SK-N-SH (cell line): ENCODE measurements at regions not wholly inside any gene's neighbourhood (a gene's known extent, or its start where the extent isn't known, plus 50 kb on each side); places are given as distances from the start of the nearest gene placed in this dataset.

Experiments used
- CTCF ChIA-PET: fragments of 300-600, 350-600 bp; formaldehyde crosslinking; extraction: SDS; loops from one replicate; lab custom pipeline; 2021; lab: Yijun Ruan, JAX
- POLR2A ChIA-PET: fragments of 350-600 bp; sonication (Branson Sonifier 250); formaldehyde crosslinking; extraction: SDS; loops from one replicate; lab custom pipeline; 2020; ENCODE audit warnings: antibody characterized with exemption, inconsistent platforms; lab: Yijun Ruan, JAX
- DNase-seq: peaks from one replicate; pipeline ENCODE4 v3.0.0; 2012
- H2AFZ ChIP-seq: fragments of 200-600 bp; sonication (generic); 2 replicates; pipeline ENCODE4 v1.8.1; 2016; ENCODE audit warnings: antibody characterized with exemption, mild to moderate bottlenecking, low read depth
- H3F3A ChIP-seq: fragments of 200-600 bp; sonication (generic); replicated peaks from 2 replicates; pipeline ENCODE3; 2016; ENCODE audit warnings: antibody characterized with exemption, mild to moderate bottlenecking; ENCODE audit not compliant: insufficient read depth
- H3K27ac ChIP-seq, 2 experiments: fragments of 200-500 bp in 1 of 2; fragments of 200-600 bp in 1 of 2; sonication (Bioruptor generic) in 1 of 2; sonication (generic), shearing (Covaris generic) in 1 of 2; 2 replicates each; pipeline versions ENCODE4 v1.5.1 to v1.6.1; 2014 to 2016; ENCODE audit warnings: low read depth in 2 of 2, inconsistent platforms in 1 of 2, low read length in 1 of 2, mild to moderate bottlenecking in 1 of 2, mixed read lengths in 1 of 2
- H3K27me3 ChIP-seq: fragments of 200-600 bp; sonication (generic), shearing (Covaris generic); 2 replicates; pipeline ENCODE4 v1.6.1; 2016; ENCODE audit warnings: mixed run types; ENCODE audit not compliant: insufficient read depth
- H3K36me3 ChIP-seq, 2 experiments: fragments of 200-500 bp in 1 of 2; fragments of 200-600 bp in 1 of 2; sonication (Bioruptor generic) in 1 of 2; sonication (generic) in 1 of 2; replicated peaks in 1 of 2; 2 replicates each; pipeline versions ENCODE3 to v1.5.1; 2014 to 2016; ENCODE audit warnings: low read length in 1 of 2, mild to moderate bottlenecking in 1 of 2; ENCODE audit not compliant: insufficient read depth in 2 of 2, control insufficient read depth in 1 of 2
- H3K4me1 ChIP-seq, 2 experiments: fragments of 200-500 bp in 1 of 2; fragments of 200-600 bp in 1 of 2; sonication (Bioruptor generic) in 1 of 2; sonication (generic), shearing (Covaris generic) in 1 of 2; 2 replicates each; pipeline versions ENCODE4 v1.5.1 to v1.6.1; 2014 to 2016; ENCODE audit warnings: low read depth in 1 of 2, low read length in 1 of 2, mixed run types in 1 of 2; ENCODE audit not compliant: insufficient read depth in 2 of 2, control insufficient read depth in 1 of 2
- H3K4me2 ChIP-seq: fragments of 200-600 bp; sonication (generic), shearing (Covaris generic); 2 replicates; pipeline ENCODE4 v1.6.1; 2017; ENCODE audit warnings: mixed run types
- H3K4me3 ChIP-seq, 2 experiments: fragments of 200-500 bp in 1 of 2; fragments of 200-600 bp in 1 of 2; sonication (Bioruptor generic) in 1 of 2; sonication (generic), shearing (Covaris generic) in 1 of 2; 2 replicates each; pipeline versions ENCODE4 v1.5.1 to v1.8.1; 2014 to 2016; ENCODE audit warnings: low read depth in 2 of 2, inconsistent platforms in 1 of 2, low read length in 1 of 2, mild to moderate bottlenecking in 1 of 2, mixed read lengths in 1 of 2, moderate library complexity in 1 of 2
- H3K79me2 ChIP-seq: fragments of 200-600 bp; sonication (generic); 2 replicates; pipeline ENCODE4 v1.8.1; 2017; ENCODE audit warnings: mild to moderate bottlenecking; ENCODE audit not compliant: insufficient read depth
- H3K9ac ChIP-seq: fragments of 200-600 bp; sonication (generic); 2 replicates; pipeline ENCODE4 v1.6.1; 2017; ENCODE audit warnings: mixed run types
- H3K9me2 ChIP-seq: fragments of 200-600 bp; sonication (generic); 2 replicates; pipeline ENCODE4 v1.6.1; 2017; ENCODE audit warnings: mixed run types
- H3K9me3 ChIP-seq: fragments of 200-600 bp; sonication (generic); 2 replicates; pipeline ENCODE4 v1.6.1; 2017; ENCODE audit warnings: mixed run types, mild to moderate bottlenecking, moderate library complexity
- H4K20me1 ChIP-seq: fragments of 200-600 bp; sonication (generic); 2 replicates; pipeline ENCODE4 v1.6.1; 2017; ENCODE audit warnings: mild to moderate bottlenecking, mixed run types; ENCODE audit not compliant: insufficient read depth
- CHD2 ChIP-seq: fragments of 150-350 bp; IDR thresholded peaks from 2 replicates; pipeline ENCODE4 v1.6.1; 2018; ENCODE audit warnings: low read length; ENCODE audit not compliant: partially characterized antibody
- EZH2phosphoT487 ChIP-seq: fragments of 200-600 bp; sonication (generic); IDR thresholded peaks from 2 replicates; pipeline ENCODE4 v1.6.1; 2017; ENCODE audit warnings: low read depth, mixed run types, mild to moderate bottlenecking, antibody characterized with exemption, moderate library complexity, borderline replicate concordance
- FOSL2 ChIP-seq: IDR thresholded peaks from 2 replicates; pipeline ENCODE4 v1.4.0; 2012; ENCODE audit warnings: low read depth, mild to moderate bottlenecking, moderate library complexity, borderline replicate concordance
- FOXM1 ChIP-seq: IDR thresholded peaks from 2 replicates; pipeline ENCODE4 v1.4.0; 2012; ENCODE audit warnings: low read depth, mild to moderate bottlenecking
- IRF3 ChIP-seq: fragments of 150-350 bp; IDR thresholded peaks from 2 replicates; pipeline ENCODE4 v1.6.1; 2016; ENCODE audit warnings: mild to moderate bottlenecking, low read depth, low read length
- MAX ChIP-seq: IDR thresholded peaks from 2 replicates; pipeline ENCODE4 v1.4.0; 2012; ENCODE audit warnings: low read depth
- MEF2A ChIP-seq: IDR thresholded peaks from 2 replicates; pipeline ENCODE4 v1.4.0; 2012; ENCODE audit warnings: low read depth, borderline replicate concordance
- MXI1 ChIP-seq: IDR thresholded peaks from 2 replicates; pipeline ENCODE4 v1.6.1; 2012; ENCODE audit warnings: mild to moderate bottlenecking, low read depth, low read length, improper control_type of control experiment
- NFIC ChIP-seq: IDR thresholded peaks from 2 replicates; pipeline ENCODE4 v1.4.0; 2012; ENCODE audit warnings: borderline replicate concordance
- NRF1 ChIP-seq: IDR thresholded peaks from 2 replicates; pipeline ENCODE4 v1.6.1; 2012; ENCODE audit warnings: low read depth, mild to moderate bottlenecking, low read length
- PBX3 ChIP-seq: IDR thresholded peaks from 2 replicates; pipeline ENCODE4; 2012
- POLR2AphosphoS5 ChIP-seq: IDR thresholded peaks from 2 replicates; pipeline ENCODE4 v1.6.1; 2012; ENCODE audit warnings: low read depth, low read length
- RAD21 ChIP-seq: IDR thresholded peaks from 2 replicates; pipeline ENCODE4 v1.6.1; 2012; ENCODE audit warnings: mild to moderate bottlenecking, low read length
- REST ChIP-seq: IDR thresholded peaks from 2 replicates; pipeline ENCODE4 v1.6.1; 2012; ENCODE audit warnings: mild to moderate bottlenecking, low read depth, low read length, moderate library complexity
- RFX5 ChIP-seq: IDR thresholded peaks from 2 replicates; pipeline ENCODE4 v1.6.1; 2012; ENCODE audit warnings: mild to moderate bottlenecking, improper control_type of control experiment, low read length
- SMC3 ChIP-seq: IDR thresholded peaks from 2 replicates; pipeline ENCODE4 v1.6.1; 2012; ENCODE audit warnings: low read depth, low read length, improper control_type of control experiment
- TAF1 ChIP-seq: IDR thresholded peaks from 2 replicates; pipeline ENCODE4 v1.6.1; 2012; ENCODE audit warnings: low read depth, mild to moderate bottlenecking, low read length, moderate library complexity, borderline replicate concordance
- TEAD4 ChIP-seq: IDR thresholded peaks from 2 replicates; pipeline ENCODE4 v1.4.0; 2012; ENCODE audit warnings: mild to moderate bottlenecking, borderline replicate concordance; ENCODE audit not compliant: insufficient read depth
- USF1 ChIP-seq: IDR thresholded peaks from 2 replicates; pipeline ENCODE4 v1.4.0; 2012; ENCODE audit warnings: low read depth, borderline replicate concordance
- USF2 ChIP-seq: fragments of 150-350 bp; IDR thresholded peaks from 2 replicates; pipeline ENCODE4 v1.6.1; 2017; ENCODE audit warnings: antibody characterized with exemption, low read length, low read depth, borderline replicate concordance
- WGBS: methylation state at CpG from one replicate; pipeline ENCODE4 v1.1.6; 2017; ENCODE audit warnings: low lambda C conversion rate; 5-methylcytosine and 5-hydroxymethylcytosine counted together

GRCh38 chr3:187507266-187507665, 139.1 kb downstream of the RTP4 start:
- Histone ChIP-seq H3K9me2 (no peaks in the 10 kb centered on the region), H3F3A (no peaks in the 10 kb centered on the region), H3K4me3 (no peak overlapping the region), H3K27me3 (no peaks in the 10 kb centered on the region), H2AFZ (no peak overlapping the region), H3K4me1 (no peaks in the 10 kb centered on the region), H3K9me3 (no peaks in the 10 kb centered on the region), H3K79me2 (no peaks in the 10 kb centered on the region), H3K36me3 (no peaks in the 10 kb centered on the region)
- 2% methylated on average over 1 of the region's 1 CpG for WGBS
- ChIA-PET CTCF (no interaction called here), POLR2A (no interaction called here)
- DNase-seq: no peak
- TF ChIP-seq TAF1 (no peak), RAD21 (no peak), FOSL2 (no peak), MAX (no peak), NFIC (no peak), CHD2 (no peak), SMC3 (no peak), NRF1 (no peak), TEAD4 (no peak), USF1 (no peak), MXI1 (no peak), EZH2phosphoT487 (no peak), RFX5 (no peak), POLR2AphosphoS5 (no peak), USF2 (no peak), FOXM1 (no peak), REST (no peak), MEF2A (no peak), PBX3 (no peak), IRF3 (no peak)
- TF ChIP-seq, all 33 proteins: peak for 0
- H3K9ac ChIP-seq: no peak overlapping the region
- no peaks in the 10 kb centered on the region for H4K20me1 ChIP-seq
- H3K27ac ChIP-seq: no peak overlapping the region
- H3K4me2 ChIP-seq: no peak overlapping the region
